ENCODE measurements at regions not wholly inside any gene's neighbourhood (a gene's known extent, or its start where the extent isn't known, plus 50 kb on each side); places are given as distances from the start of the nearest gene placed in this dataset.

DNA sequence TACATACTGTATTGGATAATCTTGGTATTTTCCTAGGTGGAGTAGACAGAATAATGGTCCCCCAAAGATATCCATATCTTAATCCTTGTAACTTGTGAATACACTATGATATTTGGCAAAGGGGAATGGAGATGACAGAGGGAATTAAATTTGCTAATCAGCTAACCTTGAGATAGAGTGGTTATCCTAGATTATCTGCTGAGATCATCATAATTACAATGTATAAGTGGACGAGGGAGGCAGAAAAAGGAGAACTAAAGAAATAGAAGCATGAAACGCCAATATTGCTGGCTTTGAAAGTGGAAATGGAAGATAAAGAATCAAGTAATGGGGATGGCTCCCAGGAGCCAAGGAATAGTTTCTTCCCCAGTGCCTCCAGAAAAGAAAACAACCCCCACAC, 398.7 kb downstream of the NOVA1 start:
- TF ChIP-seq, protein P1, sequence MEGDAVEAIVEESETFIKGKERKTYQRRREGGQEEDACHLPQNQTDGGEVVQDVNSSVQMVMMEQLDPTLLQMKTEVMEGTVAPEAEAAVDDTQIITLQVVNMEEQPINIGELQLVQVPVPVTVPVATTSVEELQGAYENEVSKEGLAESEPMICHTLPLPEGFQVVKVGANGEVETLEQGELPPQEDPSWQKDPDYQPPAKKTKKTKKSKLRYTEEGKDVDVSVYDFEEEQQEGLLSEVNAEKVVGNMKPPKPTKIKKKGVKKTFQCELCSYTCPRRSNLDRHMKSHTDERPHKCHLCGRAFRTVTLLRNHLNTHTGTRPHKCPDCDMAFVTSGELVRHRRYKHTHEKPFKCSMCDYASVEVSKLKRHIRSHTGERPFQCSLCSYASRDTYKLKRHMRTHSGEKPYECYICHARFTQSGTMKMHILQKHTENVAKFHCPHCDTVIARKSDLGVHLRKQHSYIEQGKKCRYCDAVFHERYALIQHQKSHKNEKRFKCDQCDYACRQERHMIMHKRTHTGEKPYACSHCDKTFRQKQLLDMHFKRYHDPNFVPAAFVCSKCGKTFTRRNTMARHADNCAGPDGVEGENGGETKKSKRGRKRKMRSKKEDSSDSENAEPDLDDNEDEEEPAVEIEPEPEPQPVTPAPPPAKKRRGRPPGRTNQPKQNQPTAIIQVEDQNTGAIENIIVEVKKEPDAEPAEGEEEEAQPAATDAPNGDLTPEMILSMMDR (IDR thresholded peaks at IDR 0.05; ENCODE audit: poor library complexity, severe bottlenecking), result no peak
- TF ChIP-seq POLR2AphosphoS5 (IDR thresholded peaks at IDR 0.05), result no peak
- TF ChIP-seq SMC3 (conservative IDR thresholded peaks at IDR 0.05; ENCODE audit: poor library complexity), result no peak
- TF ChIP-seq RAD21 (conservative IDR thresholded peaks at IDR 0.05), result no peak
- no peak for TF ChIP-seq MXI1 (conservative IDR thresholded peaks at IDR 0.05; ENCODE audit: poor library complexity, severe bottlenecking)

Measured in neural cell (in vitro differentiated cells).